22Rv1 (cell line): ENCODE measurements at regions not wholly inside any gene's neighbourhood (a gene's known extent, or its start where the extent isn't known, plus 50 kb on each side); places are given as distances from the start of the nearest gene placed in this dataset.

Experiments used
- ZFX ChIP-seq: fragments of 450-650 bp; IDR thresholded peaks from 2 replicates; pipeline ENCODE4 v1.6.1; 2017; ENCODE audit warnings: antibody characterized with exemption, borderline replicate concordance
- TF ChIP-seq, protein P1 (sequence below): fragments of 450-650 bp; IDR thresholded peaks from 2 replicates; pipeline ENCODE4 v1.5.1; 2017; ENCODE audit warnings: mild to moderate bottlenecking

DNA sequence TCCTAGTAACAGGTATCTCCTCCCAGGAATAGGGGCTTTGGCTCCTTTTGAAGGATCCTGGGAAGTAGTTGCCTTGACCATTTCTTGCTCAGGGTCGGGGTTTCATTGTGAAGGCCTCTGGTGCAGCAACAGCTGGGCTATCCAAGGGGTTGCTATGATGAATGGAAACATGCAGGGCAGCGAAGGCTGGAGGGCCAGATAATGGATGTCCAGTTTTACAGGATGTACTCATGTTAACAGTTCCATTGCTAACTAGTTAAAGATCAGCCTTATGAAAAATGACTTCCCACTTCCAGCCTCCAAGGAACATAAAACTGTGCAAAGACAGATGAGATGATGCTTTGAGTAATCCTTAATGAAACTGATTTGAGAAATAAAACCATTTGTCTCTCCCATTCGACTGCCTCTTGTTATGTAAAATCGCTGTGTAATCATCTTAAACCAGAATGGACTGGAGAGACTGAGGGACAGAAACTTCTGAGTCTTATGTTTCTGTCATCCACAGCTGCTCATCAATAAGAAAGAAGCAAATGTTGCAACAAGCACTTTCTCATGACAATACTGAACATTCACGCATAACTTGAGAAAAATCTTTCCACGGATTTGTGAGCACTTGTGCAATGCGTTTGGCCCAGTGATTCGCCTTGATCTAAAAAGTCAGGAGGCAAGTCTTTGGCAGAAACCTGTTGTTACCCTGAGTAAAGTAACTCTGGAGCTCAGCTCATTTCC lies 473.5 kb upstream of the RGMA start:
- TF ChIP-seq, protein P1, sequence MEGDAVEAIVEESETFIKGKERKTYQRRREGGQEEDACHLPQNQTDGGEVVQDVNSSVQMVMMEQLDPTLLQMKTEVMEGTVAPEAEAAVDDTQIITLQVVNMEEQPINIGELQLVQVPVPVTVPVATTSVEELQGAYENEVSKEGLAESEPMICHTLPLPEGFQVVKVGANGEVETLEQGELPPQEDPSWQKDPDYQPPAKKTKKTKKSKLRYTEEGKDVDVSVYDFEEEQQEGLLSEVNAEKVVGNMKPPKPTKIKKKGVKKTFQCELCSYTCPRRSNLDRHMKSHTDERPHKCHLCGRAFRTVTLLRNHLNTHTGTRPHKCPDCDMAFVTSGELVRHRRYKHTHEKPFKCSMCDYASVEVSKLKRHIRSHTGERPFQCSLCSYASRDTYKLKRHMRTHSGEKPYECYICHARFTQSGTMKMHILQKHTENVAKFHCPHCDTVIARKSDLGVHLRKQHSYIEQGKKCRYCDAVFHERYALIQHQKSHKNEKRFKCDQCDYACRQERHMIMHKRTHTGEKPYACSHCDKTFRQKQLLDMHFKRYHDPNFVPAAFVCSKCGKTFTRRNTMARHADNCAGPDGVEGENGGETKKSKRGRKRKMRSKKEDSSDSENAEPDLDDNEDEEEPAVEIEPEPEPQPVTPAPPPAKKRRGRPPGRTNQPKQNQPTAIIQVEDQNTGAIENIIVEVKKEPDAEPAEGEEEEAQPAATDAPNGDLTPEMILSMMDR: no peak
- TF ChIP-seq ZFX: no peak
